Adrenal gland (tissue), 9 donors: ENCODE measurements at regions not wholly inside any gene's neighbourhood (a gene's known extent, or its start where the extent isn't known, plus 50 kb on each side); places are given as distances from the start of the nearest gene placed in this dataset.

Experiments used
- DNase-seq, 7 donors: peaks; one replicate each; pipeline ENCODE4 v3.0.0-alpha.2; 2019 to 2020
- H3K27ac ChIP-seq, 5 donors: fragments of 200-600 bp; sonication (generic) in 4 of 5; 1 replicate in 3 of 5; 2 replicates in 2 of 5; pipeline versions ENCODE4 v1.5.1 to v1.8.0; 2016 to 2020; ENCODE audit warnings: mild to moderate bottlenecking in 1 of 5
- H3K27me3 ChIP-seq: fragments of 200-600 bp; 2 replicates; pipeline ENCODE4 v1.8.0; 2021
- H3K36me3 ChIP-seq, 2 donors: fragments of 200-600 bp; replicated peaks in 1 of 2; 1 replicate in 1 of 2; 2 replicates in 1 of 2; pipeline versions ENCODE4 v1.5.1 to v1.8.0; 2018 to 2022
- H3K4me1 ChIP-seq, 2 donors: fragments of 200-600 bp; replicated peaks in 1 of 2; 1 replicate in 1 of 2; 2 replicates in 1 of 2; pipeline versions ENCODE4 v1.5.1 to v1.8.0; 2018 to 2021
- H3K4me3 ChIP-seq, 4 donors: fragments of 200-600 bp; sonication (generic) in 3 of 4; one replicate each; pipeline ENCODE4 v1.5.1; 2016 to 2018
- H3K9me3 ChIP-seq, 3 donors: fragments of 200-600 bp; sonication (generic) in 1 of 3; replicated peaks in 1 of 3; 1 replicate in 2 of 3; 2 replicates in 1 of 3; pipeline versions ENCODE4 v1.5.1 to v1.8.0; 2016 to 2021
- CTCF ChIP-seq, 6 experiments: fragments of 450-650 bp in 4 of 6; fragments of 200-600 bp in 2 of 6; sonication (generic) in 1 of 6; IDR thresholded peaks; 1 replicate in 5 of 6; 2 replicates in 1 of 6; pipeline versions ENCODE4 v1.5.1 to v1.8.0; 2016 to 2021; ENCODE audit warnings: antibody characterized with exemption in 6 of 6, mild to moderate bottlenecking in 2 of 6, moderate library complexity in 1 of 6
- POLR2A ChIP-seq, 2 donors: fragments of 450-650 bp; IDR thresholded peaks; one replicate each; pipeline ENCODE4 v1.6.1; 2017; ENCODE audit warnings: antibody characterized with exemption in 2 of 2, mild to moderate bottlenecking in 2 of 2, moderate library complexity in 1 of 2
- WGBS, 4 donors: extraction: QIAGEN DNeasy Blood & Tissue Kit in 2 of 4; methylation state at CpG; one replicate each; pipeline versions ENCODE4 v1.1.5 to v1.1.7; 2013 to 2017; 5-methylcytosine and 5-hydroxymethylcytosine counted together
- intact Hi-C, 2 donors: fragments of 100-400 bp; cut with DNase I; formaldehyde crosslinking; loops; one replicate each; pipeline versions ENCODE4 v1.14.1 to v1.15.0; 2022 to 2023
- donor health status: healthy with polysubstance abuse.
- donor health status: Bipolar disorder and iron deficiency.
- donor health status: DM: yes; HTN: yes; CAD: no.
- donor health status: DM: no; HTN: no; CAD: no.
- donor health status: DM: no; HTN: no; CAD: no.

- Histone ChIP-seq H3K36me3 (no peaks in the 10 kb centered on the region), H3K27ac (no peak overlapping the region), H3K9me3 (no peaks in the 10 kb centered on the region), H3K27me3 (no peaks in the 10 kb centered on the region), H3K4me1 (no peaks in the 10 kb centered on the region), H3K4me3 (no peak overlapping the region)
- TF ChIP-seq POLR2A (IDR thresholded peaks at IDR 0.05) (no peak), CTCF (IDR thresholded peaks at IDR 0.05) (no peak)
- intact Hi-C loops = no loop called here
- DNase-seq = no peak
Measured at GRCh38 chrX:148361641-148362040, 138.8 kb upstream of the AFF2 start.

GRCh38 chrX:148363471-148364235, 136.8 kb upstream of the AFF2 start:
- Histone ChIP-seq H3K27ac (no peak overlapping the region), H3K36me3 (no peaks in the 10 kb centered on the region), H3K4me1 (no peaks in the 10 kb centered on the region), H3K27me3 (no peaks in the 10 kb centered on the region), H3K4me3 (no peak overlapping the region), H3K9me3 (no peaks in the 10 kb centered on the region)
- TF ChIP-seq POLR2A (IDR thresholded peaks at IDR 0.05) (no peak), CTCF (IDR thresholded peaks at IDR 0.05) (no peak)
- intact Hi-C loops = no loop called here
- no peak for DNase-seq
- 43 to 74% (median 63%) methylated on average over 3 of the region's 3 CpGs for WGBS, 4 donors

GRCh38 chrX:148365233-148365632, 135.2 kb upstream of the AFF2 start:
- Histone ChIP-seq H3K27ac (peak overlapping the region in 1 of 5 donors; percentile 67), H3K36me3 (no peaks in the 10 kb centered on the region), H3K4me3 (no peak overlapping the region), H3K4me1 (no peaks in the 10 kb centered on the region), H3K27me3 (no peaks in the 10 kb centered on the region), H3K9me3 (no peaks in the 10 kb centered on the region)
- TF ChIP-seq POLR2A (IDR thresholded peaks at IDR 0.05) = no peak
- no peak for TF ChIP-seq CTCF (IDR thresholded peaks at IDR 0.05)
- WGBS, 4 donors = 35 to 65% (median 48%) methylated on average over 2 of the region's 2 CpGs
- intact Hi-C loops = no loop called here
- no peak for DNase-seq

- intact Hi-C loops = no loop called here
- 69 to 85% (median 72%) methylated on average over 3 of the region's 3 CpGs for WGBS, 4 donors
- no peak overlapping the region for H3K4me3 ChIP-seq
- H3K9me3 ChIP-seq = no peaks in the 10 kb centered on the region
- H3K27ac ChIP-seq = no peak overlapping the region
- no peaks in the 10 kb centered on the region for H3K27me3 ChIP-seq
- H3K36me3 ChIP-seq = no peaks in the 10 kb centered on the region
- DNase-seq = no peak
- TF ChIP-seq POLR2A (IDR thresholded peaks at IDR 0.05) (no peak), CTCF (IDR thresholded peaks at IDR 0.05) (no peak)
- no peaks in the 10 kb centered on the region for H3K4me1 ChIP-seq
Measured at GRCh38 chrX:148371291-148371690, 129.1 kb upstream of the AFF2 start.
